Hepatocyte (in vitro differentiated cells): ENCODE measurements at regions not wholly inside any gene's neighbourhood (a gene's known extent, or its start where the extent isn't known, plus 50 kb on each side); places are given as distances from the start of the nearest gene placed in this dataset.

Experiments
- EZH2 ChIP-seq: fragments of 200-600 bp; sonication (generic); IDR thresholded peaks from 2 replicates; pipeline ENCODE4 v1.6.1; 2016; ENCODE audit warnings: antibody characterized with exemption, mild to moderate bottlenecking, borderline replicate concordance
- EZH2phosphoT487 ChIP-seq: fragments of 200-600 bp; sonication (generic); IDR thresholded peaks from one replicate; pipeline ENCODE4 v1.6.1; 2018; ENCODE audit warnings: antibody characterized with exemption, mild to moderate bottlenecking, low read depth, moderate library complexity; ENCODE audit not compliant: unreplicated experiment, severe bottlenecking
- TF ChIP-seq, protein P1 (sequence below): fragments of 200-600 bp; sonication (generic); IDR thresholded peaks from 2 replicates; pipeline ENCODE4 v1.5.1; 2016; ENCODE audit warnings: antibody characterized with exemption, mild to moderate bottlenecking; ENCODE audit not compliant: poor library complexity

DNA sequence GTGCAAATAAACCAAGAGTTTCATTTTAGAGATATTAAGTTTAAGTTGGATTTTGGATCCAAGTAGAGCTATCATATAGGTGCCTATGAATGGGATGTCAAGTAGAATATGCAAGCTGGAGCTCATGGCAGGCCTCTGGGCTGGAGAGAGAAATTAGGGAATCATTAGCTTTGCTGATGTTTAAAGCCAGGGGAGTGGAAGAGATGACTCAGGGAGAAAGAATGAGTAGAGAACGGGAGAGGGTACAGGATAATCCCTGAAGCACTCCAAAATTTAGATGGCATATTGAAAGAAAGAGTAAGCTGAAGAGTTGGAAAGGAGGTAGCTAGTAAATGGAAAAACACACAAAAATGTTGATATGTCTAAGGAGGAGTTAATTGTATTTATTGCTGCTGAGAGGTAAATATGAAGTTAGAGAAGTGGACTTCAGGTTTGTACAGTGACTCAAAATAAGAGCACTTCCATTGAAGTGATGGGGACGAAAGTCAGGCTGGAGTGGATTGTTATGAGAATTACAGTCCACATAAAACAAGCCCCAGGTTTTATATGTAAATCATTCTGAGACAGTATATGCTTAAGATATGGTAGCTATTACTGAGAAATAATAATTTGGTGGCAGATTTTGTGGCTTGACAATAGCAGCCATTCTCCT, 72.5 kb upstream of the GRXCR1 start:
- TF ChIP-seq, protein P1, sequence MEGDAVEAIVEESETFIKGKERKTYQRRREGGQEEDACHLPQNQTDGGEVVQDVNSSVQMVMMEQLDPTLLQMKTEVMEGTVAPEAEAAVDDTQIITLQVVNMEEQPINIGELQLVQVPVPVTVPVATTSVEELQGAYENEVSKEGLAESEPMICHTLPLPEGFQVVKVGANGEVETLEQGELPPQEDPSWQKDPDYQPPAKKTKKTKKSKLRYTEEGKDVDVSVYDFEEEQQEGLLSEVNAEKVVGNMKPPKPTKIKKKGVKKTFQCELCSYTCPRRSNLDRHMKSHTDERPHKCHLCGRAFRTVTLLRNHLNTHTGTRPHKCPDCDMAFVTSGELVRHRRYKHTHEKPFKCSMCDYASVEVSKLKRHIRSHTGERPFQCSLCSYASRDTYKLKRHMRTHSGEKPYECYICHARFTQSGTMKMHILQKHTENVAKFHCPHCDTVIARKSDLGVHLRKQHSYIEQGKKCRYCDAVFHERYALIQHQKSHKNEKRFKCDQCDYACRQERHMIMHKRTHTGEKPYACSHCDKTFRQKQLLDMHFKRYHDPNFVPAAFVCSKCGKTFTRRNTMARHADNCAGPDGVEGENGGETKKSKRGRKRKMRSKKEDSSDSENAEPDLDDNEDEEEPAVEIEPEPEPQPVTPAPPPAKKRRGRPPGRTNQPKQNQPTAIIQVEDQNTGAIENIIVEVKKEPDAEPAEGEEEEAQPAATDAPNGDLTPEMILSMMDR: no peak
- TF ChIP-seq EZH2 (no peak), EZH2phosphoT487 (no peak)
